Tibial artery (tissue), 4 donors: ENCODE measurements at regions not wholly inside any gene's neighbourhood (a gene's known extent, or its start where the extent isn't known, plus 50 kb on each side); places are given as distances from the start of the nearest gene placed in this dataset.
A peak's percentile ranks its signal among the peaks of the same experiment; 100 is the strongest.
"Not testable (repeated sequence)": the region's sequence is repeated elsewhere in the genome, so short reads cannot be mapped to it uniquely, and the experiment has no call there.

Source experiments
- DNase-seq, 2 donors: peaks; one replicate each; pipeline ENCODE4 v3.0.0-alpha.2; 2019
- H3K27ac ChIP-seq, 2 donors: fragments of 200-600 bp; sonication (generic) in 1 of 2; 1 replicate in 1 of 2; 2 replicates in 1 of 2; pipeline ENCODE4 v1.5.1; 2018 to 2019; ENCODE audit warnings: mild to moderate bottlenecking in 1 of 2
- H3K27me3 ChIP-seq, 2 donors: fragments of 200-600 bp; sonication (generic) in 1 of 2; one replicate each; pipeline versions ENCODE4 v1.5.1 to v1.6.0; 2016 to 2019
- H3K36me3 ChIP-seq, 3 donors: fragments of 200-600 bp; sonication (generic) in 2 of 3; one replicate each; pipeline ENCODE4 v1.5.1; 2016 to 2019; ENCODE audit warnings: mild to moderate bottlenecking in 2 of 3
- H3K4me1 ChIP-seq, 4 donors: fragments of 200-600 bp; sonication (generic) in 2 of 4; 1 replicate in 3 of 4; 2 replicates in 1 of 4; pipeline ENCODE4 v1.5.1; 2016 to 2019
- H3K4me3 ChIP-seq, 2 donors: fragments of 200-600 bp; sonication (generic) in 1 of 2; 1 replicate in 1 of 2; 2 replicates in 1 of 2; pipeline ENCODE4 v1.5.1; 2018 to 2019; ENCODE audit warnings: mild to moderate bottlenecking in 2 of 2
- H3K9me3 ChIP-seq, 3 donors: fragments of 200-600 bp; sonication (generic) in 1 of 3; one replicate each; pipeline ENCODE4 v1.5.1; 2016 to 2019
- CTCF ChIP-seq, 2 experiments: fragments of 200-600 bp in 1 of 2; fragments of 450-650 bp in 1 of 2; IDR thresholded peaks; one replicate each; pipeline ENCODE4 v1.5.1; 2017 to 2019; ENCODE audit warnings: antibody characterized with exemption in 2 of 2, mild to moderate bottlenecking in 1 of 2, moderate library complexity in 1 of 2
- intact Hi-C: fragments of 100-400 bp; cut with DNase I; formaldehyde crosslinking; loops from one replicate; pipeline ENCODE4 v1.15.0; 2023; ENCODE audit warnings: low total_unique reads

DNA sequence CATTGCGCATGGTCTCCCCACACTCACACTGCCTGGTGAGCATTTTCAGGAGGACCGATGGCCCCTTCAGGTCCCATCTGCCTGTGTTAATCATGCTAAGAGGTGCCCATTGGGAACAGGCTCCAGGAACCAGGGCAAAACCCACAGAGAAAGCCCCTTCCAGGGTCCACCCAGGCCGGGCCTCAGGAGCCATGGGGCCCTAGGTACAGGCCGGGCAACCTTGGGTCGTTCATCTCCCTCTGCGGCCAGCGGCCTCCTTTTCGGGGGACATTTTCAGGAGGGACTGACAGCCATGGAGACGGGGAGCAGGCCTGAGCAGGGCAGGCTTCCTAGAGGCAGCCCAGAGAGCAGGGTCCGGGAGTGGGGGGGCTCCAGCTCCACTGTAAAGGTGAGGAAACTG lies 68.0 kb upstream of the TAMM41 start:
- TF ChIP-seq CTCF (IDR thresholded peaks at IDR 0.05): no peak
- no peak overlapping the region for H3K27ac ChIP-seq
- peaks cover 0 to 10% of the 10 kb centered on the region in 2 donors for H3K27me3 ChIP-seq
- no peaks in the 10 kb centered on the region for H3K36me3 ChIP-seq
- no peaks in the 10 kb centered on the region for H3K9me3 ChIP-seq
- DNase-seq: no peak
- intact Hi-C loops: no loop called here
- no peak overlapping the region for H3K4me3 ChIP-seq
- H3K4me1 ChIP-seq: no peaks in the 10 kb centered on the region

- intact Hi-C loops: no loop called here
- Histone ChIP-seq H3K36me3 (no peaks in the 10 kb centered on the region), H3K27me3 (peaks cover 0 to 8% of the 10 kb centered on the region in 2 donors), H3K4me1 (no peaks in the 10 kb centered on the region), H3K27ac (no peak overlapping the region), H3K9me3 (no peaks in the 10 kb centered on the region), H3K4me3 (no peak overlapping the region)
- no peak for DNase-seq
- no peak for TF ChIP-seq CTCF (IDR thresholded peaks at IDR 0.05)
Observed at GRCh38 chr3:11915621-11916424, 69.1 kb upstream of the TAMM41 start.

DNA sequence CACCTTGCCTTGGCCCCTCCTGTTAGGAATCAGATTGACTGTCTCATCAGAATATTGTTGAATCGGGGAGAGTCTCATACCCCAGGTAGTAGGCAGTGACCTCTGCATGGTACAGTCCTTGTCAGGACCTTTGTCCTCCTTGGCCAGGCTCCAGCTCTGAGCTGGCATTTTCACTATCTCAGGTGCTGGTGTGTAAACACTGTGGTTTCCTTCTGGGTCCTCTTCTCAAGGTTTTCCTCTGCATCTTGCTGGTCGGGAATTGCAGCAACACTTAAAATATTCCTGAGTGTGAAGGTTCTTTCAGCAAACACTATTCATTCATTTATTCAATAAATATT lies 69.7 kb upstream of the TAMM41 start:
- H3K36me3 ChIP-seq, DNase-seq, H3K4me3 ChIP-seq, H3K27ac ChIP-seq, intact Hi-C loops, H3K4me1 ChIP-seq, H3K27me3 ChIP-seq, H3K9me3 ChIP-seq: not testable (repeated sequence)

DNA sequence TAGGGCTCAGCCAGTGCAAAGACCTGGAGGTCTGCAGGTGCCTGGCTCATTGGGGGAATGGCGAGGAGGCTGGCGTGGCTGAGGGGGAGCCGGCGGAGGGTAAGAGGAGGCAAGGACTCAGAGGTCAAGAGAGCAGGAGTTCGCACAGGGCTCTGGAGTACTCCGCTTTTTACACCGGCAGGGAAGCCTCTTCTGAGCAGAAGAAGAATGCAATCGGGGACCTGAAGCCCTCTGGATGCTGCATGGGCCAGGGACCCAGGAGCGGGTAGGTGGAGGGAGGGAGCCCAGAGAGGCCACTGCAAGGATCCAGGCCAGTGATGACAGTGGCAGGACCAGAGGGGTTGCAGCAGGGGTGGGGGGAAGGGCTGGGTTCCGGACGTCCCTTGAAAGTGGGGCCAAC lies 70.4 kb upstream of the TAMM41 start:
- no peaks in the 10 kb centered on the region for H3K36me3 ChIP-seq
- no peak overlapping the region for H3K27ac ChIP-seq
- intact Hi-C loops: no loop called here
- TF ChIP-seq CTCF (IDR thresholded peaks at IDR 0.05): no peak
- H3K4me1 ChIP-seq: no peaks in the 10 kb centered on the region
- H3K9me3 ChIP-seq: no peaks in the 10 kb centered on the region
- H3K27me3 ChIP-seq: peaks cover 0 to 8% of the 10 kb centered on the region in 2 donors
- no peak overlapping the region for H3K4me3 ChIP-seq
- no peak for DNase-seq

DNA sequence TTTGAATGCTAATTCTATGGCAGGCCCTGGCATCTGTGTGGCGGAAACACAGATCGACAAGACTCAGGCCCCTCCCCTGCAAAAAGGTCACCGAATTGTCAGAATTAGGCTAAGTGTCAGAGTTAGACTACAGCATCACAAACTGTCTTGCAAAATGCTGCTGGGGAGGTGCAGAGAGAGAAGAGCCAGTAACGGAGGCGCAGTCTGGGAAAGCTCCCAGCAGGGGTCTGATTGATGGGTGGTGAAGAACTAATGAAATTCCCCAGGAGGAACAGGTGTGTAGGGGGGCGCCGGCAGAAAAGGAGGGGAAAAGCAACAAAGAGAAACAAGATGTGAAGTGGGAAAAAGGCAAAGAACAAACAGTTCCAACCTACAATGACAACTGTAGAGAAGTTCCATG lies 72.7 kb upstream of the TAMM41 start:
- Histone ChIP-seq H3K9me3 (no peaks in the 10 kb centered on the region), H3K4me1 (no peaks in the 10 kb centered on the region), H3K4me3 (no peak overlapping the region), H3K27me3 (peaks cover 0 to 8% of the 10 kb centered on the region in 2 donors), H3K36me3 (no peaks in the 10 kb centered on the region), H3K27ac (no peak overlapping the region)
- TF ChIP-seq CTCF (IDR thresholded peaks at IDR 0.05): no peak
- DNase-seq: no peak
- intact Hi-C loops: no loop called here

DNA sequence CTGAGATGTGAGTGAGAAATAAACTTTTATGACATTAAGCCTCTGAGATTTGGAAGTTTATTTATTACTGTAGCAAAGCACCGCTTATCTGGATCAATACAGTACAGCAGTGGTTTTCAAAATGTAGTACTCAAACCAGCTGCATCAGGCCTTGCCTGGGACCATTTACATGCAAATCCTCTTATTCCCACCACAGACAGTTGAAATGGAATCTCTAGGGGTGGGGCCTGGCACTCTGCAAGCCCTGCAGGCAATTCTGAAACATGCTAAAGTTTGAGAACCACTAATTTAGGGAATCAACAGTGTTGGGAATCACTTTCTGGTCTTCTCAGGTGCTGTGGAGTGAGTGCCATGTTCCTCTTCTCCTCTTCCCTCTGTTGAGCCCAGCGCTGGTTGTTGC lies 77.8 kb upstream of the TAMM41 start:
- TF ChIP-seq CTCF (IDR thresholded peaks at IDR 0.05): no peak
- Histone ChIP-seq H3K4me3 (no peak overlapping the region), H3K4me1 (no peaks in the 10 kb centered on the region), H3K27ac (no peak overlapping the region), H3K36me3 (no peaks in the 10 kb centered on the region), H3K9me3 (no peaks in the 10 kb centered on the region), H3K27me3 (no peaks in the 10 kb centered on the region)
- intact Hi-C loops: no loop called here
- peak in 1 of 2 donors; percentile 9 for DNase-seq
